Mesendoderm (in vitro differentiated cells): ENCODE measurements at regions not wholly inside any gene's neighbourhood (a gene's known extent, or its start where the extent isn't known, plus 50 kb on each side); places are given as distances from the start of the nearest gene placed in this dataset.

Experiments
- DNase-seq: peaks from one replicate; pipeline ENCODE4 v3.0.0; 2013
- H2AK5ac ChIP-seq: 2 replicates; pipeline ENCODE4 v1.6.1; 2013; ENCODE audit warnings: low read length, inconsistent platforms
- H2BK120ac ChIP-seq: 2 replicates; pipeline ENCODE4 v1.6.1; 2013; ENCODE audit warnings: low read depth, mild to moderate bottlenecking, low read length, moderate library complexity, mixed read lengths
- H2BK15ac ChIP-seq: replicated peaks from 2 replicates; pipeline ENCODE4 v1.6.1; 2013; ENCODE audit warnings: low read depth, mild to moderate bottlenecking, moderate library complexity
- H2BK5ac ChIP-seq: 2 replicates; pipeline ENCODE4 v1.6.1; 2013; ENCODE audit warnings: low read length, inconsistent platforms
- H3K18ac ChIP-seq: 2 replicates; pipeline ENCODE4 v1.6.1; 2013; ENCODE audit warnings: mild to moderate bottlenecking, low read length, mixed read lengths
- H3K23ac ChIP-seq: one replicate; pipeline ENCODE4 v1.6.1; 2013; ENCODE audit warnings: low read length
- H3K27ac ChIP-seq: 2 replicates; pipeline ENCODE4 v1.5.1; 2013; ENCODE audit warnings: low read depth, mild to moderate bottlenecking, inconsistent platforms, low read length, moderate library complexity
- H3K27me3 ChIP-seq: 2 replicates; pipeline ENCODE4 v1.6.1; 2013; ENCODE audit warnings: low read length, control low read depth, mild to moderate bottlenecking, inconsistent platforms; ENCODE audit not compliant: insufficient read depth, poor library complexity
- H3K36me3 ChIP-seq: 2 replicates; pipeline ENCODE4 v1.6.1; 2013; ENCODE audit warnings: low read length, inconsistent platforms; ENCODE audit not compliant: control insufficient read depth, insufficient read depth
- H3K4ac ChIP-seq: one replicate; pipeline ENCODE4 v1.6.1; 2013; ENCODE audit warnings: low read depth, mild to moderate bottlenecking, low read length, moderate library complexity
- H3K4me1 ChIP-seq: 2 replicates; pipeline ENCODE4 v1.6.1; 2013; ENCODE audit warnings: low read depth, low read length, inconsistent platforms; ENCODE audit not compliant: control insufficient read depth
- H3K4me2 ChIP-seq: 2 replicates; pipeline ENCODE4 v1.6.1; 2013; ENCODE audit warnings: low read length
- H3K4me3 ChIP-seq: 2 replicates; pipeline ENCODE4 v1.5.1; 2013; ENCODE audit warnings: mild to moderate bottlenecking, low read length
- H3K56ac ChIP-seq: one replicate; pipeline ENCODE4 v1.6.1; 2013; ENCODE audit warnings: low read length
- H3K79me1 ChIP-seq: 2 replicates; pipeline ENCODE4 v1.6.1; 2013; ENCODE audit warnings: low read length, inconsistent platforms
- H3K79me2 ChIP-seq: 2 replicates; pipeline ENCODE4 v1.6.1; 2013; ENCODE audit warnings: mild to moderate bottlenecking, low read length; ENCODE audit not compliant: control insufficient read depth, insufficient read depth
- H3K9ac ChIP-seq: 2 replicates; pipeline ENCODE4 v1.6.1; 2013; ENCODE audit warnings: low read length, inconsistent platforms
- H4K5ac ChIP-seq: one replicate; pipeline ENCODE4 v1.6.1; 2013; ENCODE audit warnings: low read length
- H4K8ac ChIP-seq: one replicate; pipeline ENCODE4 v1.6.1; 2013; ENCODE audit warnings: low read depth, mild to moderate bottlenecking, control low read depth, low read length, moderate library complexity
- WGBS: extraction: QIAGEN DNeasy Blood & Tissue Kit; methylation state at CpG from one replicate; pipeline ENCODE4 v1.1.7; 2013; ENCODE audit warnings: low lambda C conversion rate, missing lambda C conversion rate; ENCODE audit not compliant: insufficient coverage; ENCODE audit errors: extremely low coverage; 5-methylcytosine and 5-hydroxymethylcytosine counted together

DNA sequence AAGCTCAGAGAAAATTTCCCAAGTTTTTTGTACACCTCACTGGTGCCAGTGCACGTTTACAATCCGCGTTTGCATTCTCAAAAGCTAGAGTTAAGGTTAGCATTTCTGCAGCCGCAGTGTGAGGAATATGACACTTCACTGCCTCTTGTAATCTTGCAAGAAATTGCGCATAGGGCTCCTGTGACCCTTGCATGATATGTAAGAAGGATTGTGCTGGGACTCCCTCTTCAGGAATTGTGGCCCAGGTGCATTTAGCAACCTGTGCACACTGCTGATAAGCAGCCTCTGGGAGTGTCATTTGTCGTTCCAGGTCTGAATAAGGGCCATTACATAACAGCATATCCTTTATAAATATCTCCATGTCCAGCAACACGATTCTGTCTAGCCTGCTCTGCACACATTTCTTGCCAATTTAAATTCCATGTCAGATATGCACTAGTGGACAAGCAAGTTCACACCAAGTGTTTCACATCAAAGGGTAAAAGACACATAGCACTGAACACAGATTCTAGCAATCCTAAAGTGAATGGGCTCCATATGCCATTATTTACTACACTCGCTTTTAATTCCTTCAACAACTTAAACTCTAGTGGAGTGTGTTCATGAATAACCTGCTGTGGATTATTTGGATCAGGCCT is 69.2 kb upstream of the INCENP start:
- DNase-seq, result peak; percentile 56
- Histone ChIP-seq H3K23ac (no peak overlapping the region), H3K4ac (no peak overlapping the region), H2BK5ac (no peak overlapping the region), H3K56ac (no peak overlapping the region), H2BK15ac (no peak overlapping the region), H4K5ac (no peak overlapping the region), H3K18ac (no peak overlapping the region), H3K4me3 (no peak overlapping the region), H3K79me2 (no peaks in the 10 kb centered on the region), H3K36me3 (no peaks in the 10 kb centered on the region), H3K27ac (no peak overlapping the region), H2AK5ac (no peak overlapping the region), H3K9ac (no peak overlapping the region), H3K4me1 (peaks cover 2% of the 10 kb centered on the region), H4K8ac (no peak overlapping the region), H3K4me2 (no peak overlapping the region), H2BK120ac (no peak overlapping the region), H3K79me1 (no peaks in the 10 kb centered on the region), H3K27me3 (no peaks in the 10 kb centered on the region)
- WGBS, result no CpG with 5 or more reads among the region's 8 CpGs

GRCh38 chr11:62054081-62054480 is 69.7 kb upstream of the INCENP start:
- H2AK5ac ChIP-seq, result no peak overlapping the region
- no peak overlapping the region for H3K4me2 ChIP-seq
- no peak overlapping the region for H3K9ac ChIP-seq
- H3K56ac ChIP-seq, result no peak overlapping the region
- DNase-seq, result no peak
- no peaks in the 10 kb centered on the region for H3K79me1 ChIP-seq
- H3K18ac ChIP-seq, result no peak overlapping the region
- no peak overlapping the region for H3K27ac ChIP-seq
- WGBS, result no CpG with 5 or more reads among the region's 5 CpGs
- H2BK15ac ChIP-seq, result no peak overlapping the region
- H3K79me2 ChIP-seq, result no peaks in the 10 kb centered on the region
- H4K5ac ChIP-seq, result no peak overlapping the region
- no peak overlapping the region for H2BK5ac ChIP-seq
- no peak overlapping the region for H2BK120ac ChIP-seq
- no peak overlapping the region for H4K8ac ChIP-seq
- H3K4me3 ChIP-seq, result no peak overlapping the region
- H3K23ac ChIP-seq, result no peak overlapping the region
- H3K4me1 ChIP-seq, result peaks cover 2% of the 10 kb centered on the region
- H3K4ac ChIP-seq, result no peak overlapping the region
- no peaks in the 10 kb centered on the region for H3K27me3 ChIP-seq
- no peaks in the 10 kb centered on the region for H3K36me3 ChIP-seq

GRCh38 chr11:62050716-62051115 is 73.1 kb upstream of the INCENP start:
- H4K5ac ChIP-seq, result no peak overlapping the region
- no peak overlapping the region for H2BK15ac ChIP-seq
- no peak for DNase-seq
- H2AK5ac ChIP-seq, result no peak overlapping the region
- H3K4ac ChIP-seq, result no peak overlapping the region
- WGBS, result no CpG with 5 or more reads among the region's 5 CpGs
- no peak overlapping the region for H3K9ac ChIP-seq
- H3K27ac ChIP-seq, result no peak overlapping the region
- no peak overlapping the region for H3K4me3 ChIP-seq
- no peak overlapping the region for H2BK120ac ChIP-seq
- H3K4me1 ChIP-seq, result no peaks in the 10 kb centered on the region
- no peaks in the 10 kb centered on the region for H3K36me3 ChIP-seq
- H3K18ac ChIP-seq, result no peak overlapping the region
- no peak overlapping the region for H3K4me2 ChIP-seq
- H3K79me1 ChIP-seq, result no peaks in the 10 kb centered on the region
- H3K56ac ChIP-seq, result no peak overlapping the region
- H3K23ac ChIP-seq, result no peak overlapping the region
- no peak overlapping the region for H2BK5ac ChIP-seq
- no peaks in the 10 kb centered on the region for H3K79me2 ChIP-seq
- no peaks in the 10 kb centered on the region for H3K27me3 ChIP-seq
- H4K8ac ChIP-seq, result no peak overlapping the region

DNA sequence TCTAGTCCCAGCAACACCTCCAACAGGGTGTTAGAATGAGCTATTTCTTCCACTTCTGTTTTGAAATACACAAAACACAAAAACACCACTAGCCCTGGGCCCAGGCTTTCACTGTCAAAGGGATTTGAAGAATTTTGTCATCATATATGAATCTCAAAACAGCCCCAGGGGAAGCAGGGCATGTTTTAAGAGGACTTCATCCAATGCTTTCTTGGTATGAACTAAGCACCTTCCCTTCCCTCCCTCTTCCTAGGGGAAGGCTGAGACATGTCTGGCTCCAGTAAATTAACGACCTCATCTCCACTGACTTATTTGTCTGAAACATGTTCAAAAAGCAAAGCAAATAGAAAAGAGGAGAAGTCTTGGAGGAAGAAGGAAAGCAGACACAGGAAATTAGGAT is 75.7 kb upstream of the INCENP start:
- Histone ChIP-seq H2AK5ac (no peak overlapping the region), H3K4me2 (no peak overlapping the region), H3K27ac (no peak overlapping the region), H2BK5ac (no peak overlapping the region), H3K9ac (no peak overlapping the region), H4K5ac (no peak overlapping the region), H4K8ac (no peak overlapping the region), H3K4ac (no peak overlapping the region), H2BK15ac (no peak overlapping the region), H3K36me3 (no peaks in the 10 kb centered on the region), H3K56ac (no peak overlapping the region), H3K27me3 (no peaks in the 10 kb centered on the region), H3K23ac (no peak overlapping the region), H2BK120ac (no peak overlapping the region), H3K18ac (no peak overlapping the region), H3K4me1 (no peaks in the 10 kb centered on the region), H3K79me2 (no peaks in the 10 kb centered on the region), H3K79me1 (no peaks in the 10 kb centered on the region), H3K4me3 (no peak overlapping the region)
- peak; percentile 20 for DNase-seq
- no CpG with 5 or more reads among the region's 1 CpG for WGBS

GRCh38 chr11:62046568-62047100 is 77.2 kb upstream of the INCENP start:
- no peak overlapping the region for H4K5ac ChIP-seq
- H3K4ac ChIP-seq, result no peak overlapping the region
- peak overlapping the region; percentile 66 for H2AK5ac ChIP-seq
- H3K18ac ChIP-seq, result no peak overlapping the region
- H2BK120ac ChIP-seq, result peak overlapping the region; percentile 5
- H3K4me2 ChIP-seq, result no peak overlapping the region
- no peaks in the 10 kb centered on the region for H3K27me3 ChIP-seq
- no peak for DNase-seq
- H2BK15ac ChIP-seq, result no peak overlapping the region
- no CpG with 5 or more reads among the region's 8 CpGs for WGBS
- no peak overlapping the region for H3K56ac ChIP-seq
- no peak overlapping the region for H3K4me3 ChIP-seq
- H3K79me1 ChIP-seq, result no peaks in the 10 kb centered on the region
- peak overlapping the region; percentile 60 for H3K27ac ChIP-seq
- H3K36me3 ChIP-seq, result no peaks in the 10 kb centered on the region
- H3K9ac ChIP-seq, result no peak overlapping the region
- no peak overlapping the region for H4K8ac ChIP-seq
- H3K79me2 ChIP-seq, result no peaks in the 10 kb centered on the region
- H3K4me1 ChIP-seq, result no peaks in the 10 kb centered on the region
- H2BK5ac ChIP-seq, result no peak overlapping the region
- H3K23ac ChIP-seq, result peak overlapping the region; percentile 54

GRCh38 chr11:62044639-62045121 is 77.2 kb upstream of the FTH1 start:
- WGBS, result no CpG with 5 or more reads among the region's 8 CpGs
- H2AK5ac ChIP-seq, result no peak overlapping the region
- no peak overlapping the region for H2BK15ac ChIP-seq
- no peak overlapping the region for H3K27ac ChIP-seq
- no peak overlapping the region for H4K8ac ChIP-seq
- no peaks in the 10 kb centered on the region for H3K79me2 ChIP-seq
- no peak overlapping the region for H3K4me2 ChIP-seq
- H3K4ac ChIP-seq, result no peak overlapping the region
- H3K36me3 ChIP-seq, result no peaks in the 10 kb centered on the region
- H3K9ac ChIP-seq, result no peak overlapping the region
- H3K4me1 ChIP-seq, result no peaks in the 10 kb centered on the region
- no peak overlapping the region for H2BK120ac ChIP-seq
- no peak for DNase-seq
- H3K56ac ChIP-seq, result no peak overlapping the region
- H3K4me3 ChIP-seq, result no peak overlapping the region
- no peaks in the 10 kb centered on the region for H3K79me1 ChIP-seq
- no peak overlapping the region for H4K5ac ChIP-seq
- no peak overlapping the region for H3K23ac ChIP-seq
- no peaks in the 10 kb centered on the region for H3K27me3 ChIP-seq
- no peak overlapping the region for H3K18ac ChIP-seq
- no peak overlapping the region for H2BK5ac ChIP-seq
